GM21381 (cell line): ENCODE measurements at regions not wholly inside any gene's neighbourhood (a gene's known extent, or its start where the extent isn't known, plus 50 kb on each side); places are given as distances from the start of the nearest gene placed in this dataset.
"Not testable (repeated sequence)": the region's sequence is repeated elsewhere in the genome, so short reads cannot be mapped to it uniquely, and the experiment has no call there.

Source experiments
- ATAC-seq: cut with Tn5 transposase; IDR thresholded peaks from one replicate; pipeline ENCODE4 v1.9.1; 2021; ENCODE audit warnings: mild to moderate bottlenecking, moderate library complexity; ENCODE audit not compliant: unreplicated experiment

DNA sequence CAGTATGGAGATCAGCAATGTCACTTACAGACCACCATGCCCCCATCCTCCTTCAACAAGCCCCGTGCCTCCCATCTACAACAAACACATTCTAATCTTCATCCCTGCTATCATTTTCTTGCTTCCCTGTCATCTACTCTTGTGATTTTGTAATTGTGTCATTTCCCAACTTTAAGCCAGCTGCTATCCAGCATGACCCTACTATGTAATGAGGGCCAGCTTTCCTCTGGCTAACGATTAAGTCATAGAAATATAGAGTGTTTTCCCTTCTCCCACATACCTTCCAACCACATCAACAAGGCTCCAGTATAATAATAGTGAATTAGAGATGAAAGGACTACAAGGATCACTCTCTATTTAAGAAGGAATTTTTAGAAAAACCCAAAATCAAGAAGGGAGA is 607.0 kb downstream of the TENT5A start:
- no peak for ATAC-seq

DNA sequence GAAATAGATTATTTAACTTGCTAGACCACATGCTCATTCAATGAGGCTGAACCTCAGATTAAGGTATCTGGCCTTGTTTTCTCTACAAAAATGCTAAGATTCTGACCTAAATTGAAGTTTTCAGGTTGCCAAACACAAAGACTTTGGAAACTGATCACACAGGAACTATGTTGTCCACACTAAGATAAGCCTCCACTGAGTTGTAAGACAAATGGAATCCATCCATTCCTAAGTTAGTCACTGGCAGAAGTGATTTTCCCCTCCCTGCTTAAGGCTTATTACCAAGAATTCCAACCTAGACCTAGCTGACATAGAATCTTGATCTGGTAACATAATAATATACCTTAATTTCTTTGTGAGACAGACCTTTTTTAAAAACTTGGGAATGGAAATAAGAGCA is 608.1 kb downstream of the TENT5A start:
- no peak for ATAC-seq

DNA sequence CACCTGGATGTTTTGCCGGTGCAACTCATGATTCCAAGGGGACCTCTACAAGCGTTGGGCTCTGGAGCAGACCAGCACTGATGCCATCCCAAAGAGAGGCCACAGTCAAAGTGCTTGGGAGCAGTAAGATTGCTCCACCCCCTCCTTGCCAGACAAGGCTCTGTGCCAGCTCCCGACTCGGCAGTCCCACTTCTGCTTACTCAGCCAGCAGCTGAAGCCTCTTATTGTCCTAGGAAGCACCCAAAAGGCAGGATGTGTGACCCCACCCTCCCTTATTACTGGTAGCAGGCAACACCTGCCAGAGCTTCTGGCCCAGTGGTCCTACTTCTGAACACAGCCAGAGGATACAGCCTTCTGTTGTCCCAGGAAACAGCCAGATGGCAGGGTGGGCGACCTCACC is 614.2 kb downstream of the TENT5A start:
- ATAC-seq, result no peak

DNA sequence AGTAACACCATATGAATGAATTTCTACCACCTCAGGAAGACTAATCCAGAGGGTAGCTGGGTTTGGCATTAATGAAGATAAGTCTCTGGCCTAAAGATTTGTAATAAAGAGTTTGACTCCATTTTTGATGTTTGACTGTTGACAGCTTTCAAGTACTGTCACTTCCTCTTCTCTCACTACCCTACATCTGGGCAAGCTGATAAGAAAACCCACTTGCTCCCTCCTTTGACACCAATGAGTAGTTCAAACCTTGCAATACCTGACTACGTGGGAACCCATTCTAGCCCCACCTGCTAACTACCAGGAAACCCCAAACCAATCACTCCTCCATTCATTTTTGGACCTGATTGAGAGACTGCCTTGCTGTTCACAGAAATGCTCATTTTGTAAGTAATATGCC is 621.5 kb downstream of the TENT5A start:
- ATAC-seq, result no peak

DNA sequence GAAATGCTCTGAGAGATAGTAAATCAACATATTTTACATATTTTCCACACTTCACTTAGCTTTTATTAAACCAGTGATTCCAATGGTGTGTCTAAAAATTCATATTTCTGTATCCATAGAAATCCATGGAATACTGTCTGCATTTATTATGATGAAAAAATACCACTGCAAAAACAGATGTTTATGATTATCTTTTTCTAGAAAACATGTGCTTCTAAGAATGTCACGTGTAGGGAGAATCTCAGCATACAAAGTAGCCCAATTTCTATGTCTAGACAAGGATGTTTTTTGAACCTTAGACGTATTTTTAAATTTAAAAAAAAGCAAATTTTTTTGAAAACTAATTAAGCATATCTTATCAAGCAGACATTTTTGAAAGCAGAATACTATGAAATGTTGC is 622.4 kb downstream of the TENT5A start:
- no peak for ATAC-seq

DNA sequence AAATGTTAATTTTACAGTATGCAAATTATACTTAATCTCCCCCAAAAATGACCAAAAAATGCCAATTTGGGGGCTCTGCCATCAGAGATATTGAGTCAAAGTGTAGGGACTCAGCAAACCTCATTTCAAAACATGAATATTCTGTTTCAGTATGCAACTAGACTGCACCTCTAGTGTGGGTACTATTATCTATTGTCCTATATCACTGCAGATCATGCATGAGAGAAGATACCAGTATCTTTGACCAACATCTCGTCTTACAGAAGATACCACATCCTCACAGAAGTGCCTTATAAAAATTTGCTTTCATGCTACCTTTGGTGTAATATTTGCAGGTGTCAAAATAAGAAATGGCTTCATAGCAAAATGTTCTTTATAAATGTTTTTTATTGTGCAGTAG is 623.8 kb downstream of the TENT5A start:
- no peak for ATAC-seq

DNA sequence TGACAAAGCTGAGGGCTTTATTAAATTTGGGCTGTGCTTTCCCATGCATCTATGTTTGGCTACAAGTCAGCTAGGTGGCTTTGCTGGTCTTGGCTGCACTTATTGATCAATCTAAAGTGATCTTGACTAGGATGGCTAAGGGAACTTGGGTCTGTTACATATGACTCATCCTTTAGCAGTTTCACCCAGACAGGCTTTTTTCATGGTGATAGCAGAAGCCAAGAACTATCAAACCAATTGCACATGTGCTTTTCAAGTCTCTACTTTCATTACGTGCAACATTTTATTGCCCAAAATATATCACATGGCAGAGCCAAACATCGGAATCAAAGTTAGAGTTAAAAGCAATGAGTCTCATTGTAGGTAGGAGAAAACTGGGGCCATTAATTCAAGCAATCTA is 626.3 kb downstream of the TENT5A start:
- no peak for ATAC-seq

DNA sequence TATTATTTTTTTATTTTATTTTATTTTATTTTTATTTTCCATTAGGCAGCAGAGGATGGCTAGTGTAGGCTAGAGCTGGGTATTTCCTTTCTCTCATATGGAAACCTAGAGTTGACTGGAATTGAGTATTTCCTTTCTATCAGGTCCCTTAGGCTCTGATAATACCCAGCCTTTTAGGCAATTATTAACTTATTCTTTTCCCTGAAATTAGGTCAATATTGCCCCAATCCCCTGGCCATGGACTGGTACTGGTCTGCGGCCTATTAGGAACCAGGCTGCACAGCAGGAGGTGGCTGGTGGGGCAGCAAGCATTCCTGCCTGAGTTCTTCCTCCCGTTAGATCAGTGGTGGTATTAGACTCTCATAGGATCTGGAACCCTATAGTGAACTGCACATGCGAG is 632.2 kb downstream of the TENT5A start:
- ATAC-seq, result no peak

DNA sequence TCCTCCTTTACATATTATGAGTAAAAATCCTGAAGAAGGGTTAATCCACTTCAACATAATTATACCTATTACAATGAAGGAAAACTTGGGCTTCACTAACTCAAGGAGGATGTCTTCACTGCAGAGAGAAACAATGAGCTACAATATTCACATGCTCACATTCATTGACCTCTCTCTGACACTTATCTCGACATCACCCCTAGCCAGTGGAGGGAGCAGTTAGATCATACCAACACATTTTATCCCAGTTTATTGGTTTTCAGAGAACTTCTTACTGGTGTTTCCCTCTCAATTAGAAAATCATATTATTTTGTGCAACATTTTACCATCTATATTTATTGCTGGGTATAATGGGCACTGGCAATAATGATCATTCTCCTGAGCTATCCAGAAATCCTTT is 646.5 kb downstream of the TENT5A start:
- no peak for ATAC-seq

DNA sequence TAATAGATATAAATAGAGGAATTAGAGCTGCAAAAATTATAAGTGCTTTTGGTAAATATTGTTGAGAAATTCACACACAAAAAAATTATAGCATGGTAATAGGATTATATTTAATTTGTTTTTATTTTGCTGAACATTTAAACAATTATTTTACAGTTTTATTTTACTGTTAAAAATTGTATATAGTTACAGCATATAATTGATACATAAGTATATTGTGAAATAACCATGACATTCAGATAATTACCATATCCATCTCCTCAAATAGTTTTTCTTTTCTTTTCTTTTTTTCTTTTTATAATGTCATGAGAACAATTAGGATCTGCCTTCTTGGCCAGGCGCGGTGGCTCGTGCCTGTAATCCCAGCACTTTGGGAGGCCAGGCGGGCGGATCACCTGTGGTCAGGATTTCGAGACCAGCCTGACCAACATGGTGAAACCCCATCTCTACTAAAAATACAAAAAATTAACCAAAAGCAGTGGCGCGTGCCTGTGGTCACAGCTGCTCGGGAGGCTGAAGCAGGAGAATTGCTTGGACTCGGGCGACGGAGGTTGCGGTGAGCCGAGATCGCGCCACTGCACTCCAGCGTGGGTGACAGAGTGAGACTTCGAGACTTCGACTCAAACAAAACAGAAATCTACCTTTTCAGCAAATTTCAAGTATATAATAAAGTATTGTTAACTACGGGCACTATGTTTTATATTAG is 654.2 kb downstream of the TENT5A start:
- no peak for ATAC-seq

DNA sequence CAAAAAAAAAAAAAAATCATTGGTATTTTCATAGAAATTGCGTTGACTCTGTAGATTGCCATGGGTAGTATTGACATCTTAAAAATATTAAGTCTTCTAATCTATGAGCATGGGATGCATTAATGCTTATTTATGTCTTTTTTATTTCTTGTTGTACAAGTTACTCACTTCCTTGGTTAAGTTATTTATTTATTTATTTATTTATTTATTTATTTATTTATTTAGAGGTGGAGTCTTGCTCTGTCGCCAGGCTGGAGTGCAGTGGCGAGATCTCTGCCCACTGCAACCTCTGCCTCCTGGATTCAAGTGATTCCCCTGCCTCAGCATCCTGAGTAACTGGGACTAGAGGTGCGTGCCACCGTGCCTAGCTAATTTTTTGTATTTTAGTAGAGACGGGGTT is 656.0 kb downstream of the TENT5A start:
- ATAC-seq, result not testable (repeated sequence)

DNA sequence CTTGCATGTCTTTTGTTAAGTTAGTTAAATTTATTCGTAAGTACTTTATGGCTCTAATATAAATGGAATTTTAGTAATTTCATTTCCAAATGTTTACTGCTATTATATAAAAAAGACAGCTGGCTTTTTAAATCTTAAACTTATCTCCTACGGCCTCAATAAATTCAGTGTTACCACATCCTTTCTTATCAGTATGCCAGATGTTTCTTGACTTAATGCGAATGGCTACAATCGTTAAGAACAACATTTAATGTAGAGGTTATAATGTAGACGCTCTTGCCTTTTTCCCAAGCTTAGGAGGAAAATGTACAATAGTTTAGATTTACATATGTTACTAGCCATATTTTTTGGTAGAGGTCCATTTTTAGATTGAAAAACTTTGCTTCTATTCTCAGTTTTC is 659.4 kb downstream of the TENT5A start:
- no peak for ATAC-seq

DNA sequence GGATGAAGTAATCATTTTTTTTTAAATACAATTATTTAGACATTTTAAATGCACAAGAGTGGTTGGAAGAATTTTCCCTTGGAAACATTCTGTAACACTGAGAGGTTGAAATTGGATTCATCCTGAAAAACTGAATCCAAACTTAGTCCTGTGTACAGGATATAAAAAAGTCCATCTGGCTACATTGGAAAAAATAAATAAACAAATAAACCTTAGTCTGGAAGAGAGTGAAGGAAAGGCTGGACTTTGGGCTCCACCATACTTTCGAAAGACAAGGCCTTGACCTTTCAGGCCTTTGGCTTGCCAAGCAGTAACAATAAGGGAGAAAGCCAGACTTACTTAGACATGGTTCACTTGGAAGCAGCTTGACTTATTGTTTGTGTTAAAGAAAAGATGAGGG is 664.3 kb downstream of the TENT5A start:
- ATAC-seq, result no peak

DNA sequence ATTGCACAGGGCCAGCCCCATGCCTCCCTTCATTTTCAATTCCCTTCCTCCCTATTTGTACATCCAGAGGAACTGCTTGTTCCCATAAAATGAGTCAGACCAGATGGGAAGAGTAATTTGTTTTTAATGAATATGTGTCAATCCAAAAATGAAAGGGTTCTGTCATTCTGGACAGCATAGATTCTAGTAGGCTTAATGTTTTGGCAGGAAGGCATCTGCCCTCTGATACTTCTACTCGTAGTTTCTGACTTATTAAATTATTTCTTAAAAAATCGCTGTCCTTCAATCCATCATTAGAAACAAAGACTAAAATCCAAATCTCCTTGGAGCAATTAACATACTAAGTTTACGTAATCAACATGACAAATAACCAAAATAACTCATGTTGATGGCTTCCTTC is 665.5 kb downstream of the TENT5A start:
- ATAC-seq, result no peak

DNA sequence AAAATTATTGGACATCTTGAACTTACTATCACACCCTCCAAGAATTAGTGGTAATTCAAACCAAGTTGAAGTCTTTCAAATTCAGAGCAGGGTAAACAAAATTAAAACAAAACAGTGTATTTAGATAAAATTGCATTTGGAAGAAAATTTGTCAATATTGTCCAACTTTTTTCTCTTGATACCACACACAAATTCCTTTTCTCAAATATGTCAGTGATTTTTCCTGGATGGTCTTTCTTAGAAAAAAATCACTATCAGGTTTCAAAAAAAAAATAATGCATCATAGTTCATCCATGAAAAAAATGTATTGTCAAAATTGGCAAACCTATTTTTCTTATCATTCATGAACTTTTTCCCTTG is 667.1 kb downstream of the TENT5A start:
- no peak for ATAC-seq

DNA sequence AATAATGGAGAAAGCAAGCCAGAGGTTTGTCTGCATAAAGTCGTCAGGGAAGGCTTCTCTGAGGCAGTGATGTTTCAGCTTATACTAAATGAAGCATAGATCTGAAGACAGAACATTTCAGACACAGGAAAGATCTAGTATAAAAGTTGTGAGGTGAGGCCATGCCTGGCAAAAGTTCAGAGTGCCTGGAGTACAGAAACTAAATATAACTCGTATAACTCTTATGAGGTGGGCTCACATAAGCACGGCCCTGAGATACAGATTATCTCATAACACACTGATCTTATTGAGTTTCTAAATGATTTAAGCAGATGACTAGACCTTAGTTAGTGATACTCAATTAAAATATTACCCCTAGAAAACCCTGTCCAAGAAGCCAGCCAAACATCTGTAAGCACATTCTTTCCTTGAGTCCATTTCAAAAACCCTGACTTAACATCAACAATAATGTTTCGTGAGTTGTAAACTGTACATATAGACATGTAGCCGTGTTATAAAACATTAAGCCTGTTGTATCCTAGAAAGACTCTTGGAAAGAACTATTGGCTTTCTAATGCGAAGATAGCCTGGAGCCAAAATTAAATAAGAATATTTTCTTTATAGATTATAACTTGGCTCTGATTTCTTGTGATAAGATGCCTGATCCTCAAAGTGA is 667.6 kb downstream of the TENT5A start:
- ATAC-seq, result no peak

DNA sequence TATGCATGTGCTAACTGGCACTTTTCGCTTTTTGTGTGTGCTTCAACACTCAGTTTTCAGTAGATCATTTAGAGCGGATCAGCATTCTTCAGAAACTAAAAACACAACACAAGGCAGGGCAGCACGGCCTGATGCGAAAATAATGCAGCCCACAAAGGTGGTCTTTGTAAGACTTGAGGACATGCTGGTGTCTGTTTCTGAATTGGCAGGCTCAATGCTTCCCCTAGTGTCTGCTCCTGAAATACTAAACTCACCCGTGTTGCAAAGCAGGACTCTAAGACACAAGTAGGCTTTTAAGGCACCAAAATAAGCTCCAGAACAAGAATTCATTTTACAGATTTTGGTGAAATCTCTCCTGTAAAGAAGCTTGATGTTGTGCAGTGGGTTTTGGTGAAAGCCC is 676.5 kb downstream of the TENT5A start:
- ATAC-seq, result no peak

DNA sequence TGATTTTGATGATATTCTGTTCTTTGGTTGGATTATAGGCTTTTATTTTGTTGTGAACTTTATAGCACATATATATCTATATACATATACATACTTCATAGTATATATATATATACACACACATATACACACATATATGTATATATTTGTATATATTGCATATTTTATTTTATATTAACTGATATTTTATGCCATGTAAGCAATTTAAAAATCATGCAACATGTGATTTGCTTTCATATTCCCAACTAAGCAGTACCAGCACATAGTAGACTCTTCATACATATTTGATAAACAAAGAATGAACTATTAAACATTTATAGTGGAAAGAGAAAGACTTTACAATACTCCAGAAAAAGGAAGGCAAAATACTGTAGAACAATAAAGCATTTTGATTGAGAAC is 679.2 kb downstream of the TENT5A start:
- no peak for ATAC-seq

DNA sequence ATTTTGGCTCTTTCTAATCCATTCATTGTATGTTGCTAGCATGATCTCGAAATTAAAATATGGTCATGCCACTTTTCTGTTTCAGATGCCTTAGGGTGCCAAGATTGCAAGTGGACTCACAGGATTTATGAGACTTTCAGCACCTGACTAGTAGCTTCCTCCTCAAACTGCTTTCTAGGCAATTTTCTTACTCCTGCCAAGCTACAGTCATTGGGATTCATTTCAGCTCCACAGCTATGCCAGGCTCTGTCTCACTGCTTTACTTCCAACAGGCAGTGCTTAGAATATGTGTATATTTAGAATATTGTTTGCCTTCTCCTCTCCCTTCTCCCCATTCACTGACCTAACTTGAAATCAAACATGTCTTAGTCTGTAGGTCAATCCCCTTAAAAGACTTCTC is 681.4 kb downstream of the TENT5A start:
- no peak for ATAC-seq

DNA sequence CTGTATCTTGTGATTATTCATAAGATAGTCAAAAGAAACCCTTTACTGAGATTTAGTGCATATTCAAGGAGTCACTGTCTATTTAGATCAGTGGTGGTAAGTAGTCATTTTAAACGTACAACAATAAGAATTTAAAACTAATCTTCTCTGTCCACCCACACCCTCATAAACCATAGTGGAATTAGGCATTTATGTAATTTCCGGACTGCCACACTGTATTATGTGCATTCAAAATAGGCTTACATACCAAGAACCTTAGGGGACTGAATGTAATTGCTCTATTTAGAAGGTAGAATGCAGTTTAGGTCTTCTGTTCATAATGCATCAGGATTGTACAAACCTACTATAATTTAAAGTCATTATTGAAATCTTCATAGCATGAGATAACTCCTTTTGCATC is 685.4 kb downstream of the TENT5A start:
- ATAC-seq, result no peak

DNA sequence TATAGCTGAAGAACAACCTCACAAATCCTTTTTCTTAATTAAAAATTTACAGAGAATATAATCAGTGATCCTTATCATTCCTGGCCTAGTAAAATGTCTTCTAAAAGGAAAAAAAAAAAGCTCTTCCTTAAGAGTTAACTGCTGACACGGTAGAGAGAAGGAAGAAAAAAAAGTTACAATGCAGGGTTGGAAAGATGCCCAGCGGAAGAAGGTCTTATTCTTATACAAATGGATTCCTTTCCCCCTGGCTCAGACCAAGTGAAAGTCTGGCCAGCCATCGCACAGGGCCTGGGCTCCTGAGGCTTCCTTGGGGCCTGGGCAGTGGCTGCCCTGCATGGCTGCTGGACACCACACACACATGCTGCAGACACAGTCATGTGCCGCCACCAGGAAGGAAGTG is 688.6 kb downstream of the TENT5A start:
- ATAC-seq, result no peak

DNA sequence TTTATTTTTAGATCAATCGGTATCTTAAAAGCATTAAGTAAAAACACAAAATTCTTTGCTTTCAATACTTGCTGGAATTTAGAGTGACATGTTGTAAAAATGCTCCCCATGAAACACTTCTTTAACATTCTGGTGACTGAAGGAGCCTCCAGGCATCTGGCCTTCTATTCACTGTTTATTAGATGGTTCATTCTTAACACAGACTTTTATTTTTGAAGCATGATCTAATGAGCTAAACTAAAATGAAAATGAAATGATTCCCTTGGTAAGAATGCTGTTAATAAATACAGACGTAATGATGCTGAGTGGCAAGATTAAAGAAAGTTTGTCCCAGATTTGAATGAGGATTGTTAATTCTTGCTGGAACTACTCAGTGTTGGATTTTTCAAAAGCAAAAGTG is 698.4 kb downstream of the TENT5A start:
- ATAC-seq, result no peak

DNA sequence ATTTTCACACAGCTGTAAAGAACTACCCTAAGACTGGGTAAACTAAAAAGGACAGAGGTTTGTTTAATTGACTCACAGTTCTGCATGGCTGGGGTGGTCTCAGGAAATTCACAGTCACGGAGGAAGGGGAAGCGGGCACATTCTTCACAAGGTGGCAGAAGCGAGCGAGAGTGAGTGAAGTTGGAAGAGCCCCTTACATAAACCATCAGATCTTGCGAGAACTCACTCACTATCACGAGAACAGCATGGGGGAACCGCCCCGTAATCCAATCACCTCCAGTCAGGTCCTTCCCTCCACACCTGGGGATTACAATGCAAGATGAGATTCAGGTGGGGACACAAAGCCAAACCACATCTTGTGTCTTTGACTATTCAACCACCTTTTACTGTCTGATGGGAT is 700.5 kb downstream of the TENT5A start:
- no peak for ATAC-seq
